H1 (cell line): ENCODE measurements at regions not wholly inside any gene's neighbourhood (a gene's known extent, or its start where the extent isn't known, plus 50 kb on each side); places are given as distances from the start of the nearest gene placed in this dataset.

Experiments used
- CTCF ChIA-PET: fragments of 300-600 bp; sonication (Branson Sonifier 250); formaldehyde crosslinking; loops from one replicate; lab custom pipeline; 2021; ENCODE audit not compliant: partially characterized antibody; lab: Charles Lee
- POLR2A ChIA-PET: fragments of 300-600 bp; sonication (Branson Sonifier 250); formaldehyde crosslinking; loops from one replicate; lab custom pipeline; 2021; ENCODE audit warnings: inconsistent platforms; ENCODE audit not compliant: partially characterized antibody; lab: Charles Lee
- DNase-seq, 2 experiments: peaks; one replicate each; pipeline versions ENCODE4 v3.0.0 to v3.0.0-alpha.2; 2010 to 2022; ENCODE audit warnings: low spot score in 2 of 2, low read depth in 1 of 2, mixed read lengths in 1 of 2
- FAIRE-seq: peaks from 2 replicates; lab custom pipeline; 2011; peaks lifted over from hg19 to GRCh38; lab: Jason Lieb, UNC
- H2AFZ ChIP-seq: 2 replicates; pipeline ENCODE4 v1.8.1; 2012; ENCODE audit warnings: low read length, inconsistent platforms
- H2AK5ac ChIP-seq: 2 replicates; pipeline ENCODE4 v1.6.1; 2013; ENCODE audit warnings: low read depth, low read length
- H2BK120ac ChIP-seq: replicated peaks from 2 replicates; pipeline ENCODE3; 2013; ENCODE audit warnings: low read depth, low read length, inconsistent platforms
- H2BK12ac ChIP-seq: 2 replicates; pipeline ENCODE4 v1.6.1; 2013; ENCODE audit warnings: low read depth, low read length
- H2BK15ac ChIP-seq: 2 replicates; pipeline ENCODE4 v1.6.1; 2013; ENCODE audit warnings: low read length
- H2BK20ac ChIP-seq: 2 replicates; pipeline ENCODE4 v1.6.1; 2013; ENCODE audit warnings: low read length
- H2BK5ac ChIP-seq: 2 replicates; pipeline ENCODE4 v1.6.1; 2013; ENCODE audit warnings: low read depth, low read length
- H3K14ac ChIP-seq: 2 replicates; pipeline ENCODE4 v1.6.1; 2013; ENCODE audit warnings: inconsistent platforms; ENCODE audit not compliant: insufficient read length
- H3K18ac ChIP-seq: 2 replicates; pipeline ENCODE4 v1.6.1; 2013; ENCODE audit warnings: low read length; ENCODE audit errors: extremely low read depth
- H3K23ac ChIP-seq: 2 replicates; pipeline ENCODE4 v1.6.1; 2013; ENCODE audit warnings: inconsistent platforms; ENCODE audit not compliant: insufficient read length
- H3K23me2 ChIP-seq: 2 replicates; pipeline ENCODE4 v1.6.1; 2013; ENCODE audit warnings: low read depth, low read length
- H3K27ac ChIP-seq: 2 replicates; pipeline ENCODE4 v1.6.1; 2011; ENCODE audit warnings: low read depth, low read length, inconsistent platforms
- H3K27me3 ChIP-seq, 4 experiments: replicated peaks in 1 of 4; 1 replicate in 1 of 4; 2 replicates in 3 of 4; pipeline versions ENCODE4 v1.6.1 to v1.8.1; 2011 to 2013; ENCODE audit warnings: low read length in 3 of 4, mild to moderate bottlenecking in 3 of 4, inconsistent platforms in 2 of 4, mixed read lengths in 2 of 4, moderate library complexity in 1 of 4; ENCODE audit not compliant: control insufficient read depth in 3 of 4, insufficient read depth in 3 of 4; ENCODE audit errors: extremely low read depth in 1 of 4
- H3K36me3 ChIP-seq, 4 experiments: 2 replicates each; pipeline versions ENCODE4 v1.6.1 to v1.8.1; 2011 to 2013; ENCODE audit warnings: mild to moderate bottlenecking in 4 of 4, low read length in 3 of 4, moderate library complexity in 2 of 4, control low read depth in 1 of 4, inconsistent platforms in 1 of 4; ENCODE audit not compliant: insufficient read depth in 4 of 4, control insufficient read depth in 2 of 4
- H3K4ac ChIP-seq: replicated peaks from 2 replicates; pipeline ENCODE3; 2013; ENCODE audit warnings: low read length, low read depth, mixed read lengths, inconsistent platforms; ENCODE audit not compliant: insufficient read length
- H3K4me1 ChIP-seq, 4 experiments: replicated peaks in 1 of 4; 1 replicate in 1 of 4; 2 replicates in 3 of 4; pipeline versions ENCODE4 v1.6.1 to v1.8.1; 2011 to 2013; ENCODE audit warnings: low read length in 3 of 4, inconsistent platforms in 2 of 4, mixed read lengths in 1 of 4; ENCODE audit not compliant: insufficient read depth in 4 of 4, control insufficient read depth in 3 of 4
- H3K4me2 ChIP-seq, 2 experiments: 2 replicates each; pipeline versions ENCODE4 v1.6.1 to v1.8.1; 2011 to 2013; ENCODE audit warnings: low read depth in 2 of 2, low read length in 2 of 2, control low read depth in 1 of 2, inconsistent platforms in 1 of 2, mild to moderate bottlenecking in 1 of 2; ENCODE audit not compliant: insufficient read depth in 1 of 2
- H3K4me3 ChIP-seq, 4 experiments: fragments of 200-600, 300-600 bp in 1 of 4; sonication (generic), shearing (Covaris generic), sonication (Bioruptor Twin) in 1 of 4; 2 replicates each; pipeline versions ENCODE4 v1.5.1 to v1.8.1; 2011 to 2016; ENCODE audit warnings: low read length in 4 of 4, low read depth in 3 of 4, control low read depth in 2 of 4, inconsistent platforms in 2 of 4, mild to moderate bottlenecking in 2 of 4, mixed read lengths in 1 of 4, moderate library complexity in 1 of 4; ENCODE audit not compliant: insufficient read depth in 2 of 4; ENCODE audit errors: extremely low read depth in 1 of 4
- H3K56ac ChIP-seq: replicated peaks from 2 replicates; pipeline ENCODE3; 2013; ENCODE audit warnings: low read depth, mild to moderate bottlenecking, mixed read lengths, low read length, inconsistent platforms; ENCODE audit not compliant: insufficient read length
- H3K79me1 ChIP-seq: 2 replicates; pipeline ENCODE4 v1.6.1; 2013; ENCODE audit warnings: low read depth, low read length, control low read depth
- H3K79me2 ChIP-seq, 2 experiments: 2 replicates each; pipeline versions ENCODE4 v1.6.1 to v1.8.1; 2012 to 2013; ENCODE audit warnings: low read length in 2 of 2, mild to moderate bottlenecking in 2 of 2, inconsistent platforms in 1 of 2; ENCODE audit not compliant: insufficient read depth in 2 of 2, control insufficient read depth in 1 of 2
- H3K9ac ChIP-seq, 4 experiments: replicated peaks in 1 of 4; 1 replicate in 1 of 4; 2 replicates in 3 of 4; pipeline versions ENCODE4 v1.6.1 to v1.8.1; 2011 to 2013; ENCODE audit warnings: low read depth in 3 of 4, low read length in 3 of 4, control low read depth in 2 of 4, mild to moderate bottlenecking in 2 of 4, moderate library complexity in 2 of 4, inconsistent platforms in 1 of 4; ENCODE audit errors: extremely low read depth in 1 of 4
- H3K9me3 ChIP-seq, 2 experiments: 2 replicates each; pipeline versions ENCODE4 v1.6.1 to v1.8.1; 2012 to 2013; ENCODE audit warnings: mild to moderate bottlenecking in 2 of 2, moderate library complexity in 2 of 2, control low read depth in 1 of 2, inconsistent platforms in 1 of 2, low read depth in 1 of 2, low read length in 1 of 2, mixed read lengths in 1 of 2; ENCODE audit not compliant: insufficient read depth in 2 of 2
- H4K20me1 ChIP-seq, 2 experiments: replicated peaks in 1 of 2; 2 replicates each; pipeline versions ENCODE3 to v1.8.1; 2011 to 2013; ENCODE audit warnings: inconsistent platforms in 2 of 2, low read length in 2 of 2, mild to moderate bottlenecking in 1 of 2; ENCODE audit not compliant: insufficient read depth in 2 of 2, control insufficient read depth in 1 of 2
- H4K5ac ChIP-seq: 2 replicates; pipeline ENCODE4 v1.6.1; 2013; ENCODE audit warnings: low read length, low read depth, mixed read lengths, inconsistent platforms; ENCODE audit not compliant: insufficient read length
- H4K8ac ChIP-seq: 2 replicates; pipeline ENCODE4 v1.8.0; 2013; ENCODE audit warnings: mild to moderate bottlenecking, moderate library complexity, low read length, inconsistent platforms; ENCODE audit not compliant: insufficient read depth; ENCODE audit errors: extremely low read depth
- H4K91ac ChIP-seq: replicated peaks from 2 replicates; pipeline ENCODE3; 2013; ENCODE audit warnings: low read length, mixed read lengths, inconsistent platforms; ENCODE audit not compliant: insufficient read length
- CEBPB ChIP-seq: IDR thresholded peaks from 2 replicates; pipeline ENCODE4 v1.6.1; 2012; ENCODE audit warnings: low read depth, low read length
- KDM5A ChIP-seq: fragments of 200-600 bp; IDR thresholded peaks from 2 replicates; pipeline ENCODE4 v1.7.1; 2012; ENCODE audit warnings: mild to moderate bottlenecking, low read length, inconsistent platforms, mixed read lengths
- NANOG ChIP-seq: IDR thresholded peaks from 2 replicates; pipeline ENCODE4 v1.6.1; 2011; ENCODE audit warnings: low read length, low read depth, mild to moderate bottlenecking, inconsistent platforms; ENCODE audit not compliant: insufficient read depth, poor library complexity, severe bottlenecking
- POU5F1 ChIP-seq: IDR thresholded peaks from 2 replicates; pipeline ENCODE4 v1.6.1; 2011; ENCODE audit warnings: low read depth, mild to moderate bottlenecking, low read length, moderate library complexity
- RNF2 ChIP-seq: fragments of 200-900, 300-1000 bp; sonication (generic); IDR thresholded peaks from 2 replicates; pipeline ENCODE4 v1.7.1; 2016; ENCODE audit warnings: borderline replicate concordance, low read depth, mild to moderate bottlenecking, antibody characterized with exemption, low read length; ENCODE audit not compliant: poor library complexity, severe bottlenecking; ENCODE audit errors: missing control alignments
- SIX5 ChIP-seq: IDR thresholded peaks from 2 replicates; pipeline ENCODE4 v1.6.1; 2011; ENCODE audit warnings: mild to moderate bottlenecking, low read depth, low read length
- SP1 ChIP-seq: IDR thresholded peaks from 2 replicates; pipeline ENCODE4 v1.6.1; 2011; ENCODE audit warnings: low read depth, low read length
- SP4 ChIP-seq: IDR thresholded peaks from 2 replicates; pipeline ENCODE4 v1.6.1; 2012; ENCODE audit warnings: low read length, inconsistent platforms
- SRF ChIP-seq: IDR thresholded peaks from 2 replicates; pipeline ENCODE4 v1.6.1; 2011; ENCODE audit warnings: mild to moderate bottlenecking, low read depth, low read length, moderate library complexity
- TAF1 ChIP-seq: IDR thresholded peaks from 2 replicates; pipeline ENCODE4 v1.6.1; 2011; ENCODE audit warnings: mild to moderate bottlenecking, low read depth, low read length
- ZNF274 ChIP-seq: IDR thresholded peaks from 2 replicates; pipeline ENCODE4 v1.7.0; 2012; ENCODE audit warnings: low read length, borderline replicate concordance; ENCODE audit errors: extremely low read depth
- WGBS, 2 experiments: shearing (Covaris generic) in 1 of 2; methylation state at CpG; one replicate each; pipeline versions ENCODE4 v1.1.6 to v1.1.7; 2013 to 2015; ENCODE audit warnings: low lambda C conversion rate in 2 of 2, mixed read lengths in 2 of 2, inconsistent platforms in 1 of 2, low coverage in 1 of 2, missing lambda C conversion rate in 1 of 2; ENCODE audit not compliant: insufficient replicate concordance in 2 of 2, insufficient coverage in 1 of 2, insufficient read length in 1 of 2; ENCODE audit errors: extremely low coverage in 1 of 2, missing lambda C conversion rate in 1 of 2; 5-methylcytosine and 5-hydroxymethylcytosine counted together

DNA sequence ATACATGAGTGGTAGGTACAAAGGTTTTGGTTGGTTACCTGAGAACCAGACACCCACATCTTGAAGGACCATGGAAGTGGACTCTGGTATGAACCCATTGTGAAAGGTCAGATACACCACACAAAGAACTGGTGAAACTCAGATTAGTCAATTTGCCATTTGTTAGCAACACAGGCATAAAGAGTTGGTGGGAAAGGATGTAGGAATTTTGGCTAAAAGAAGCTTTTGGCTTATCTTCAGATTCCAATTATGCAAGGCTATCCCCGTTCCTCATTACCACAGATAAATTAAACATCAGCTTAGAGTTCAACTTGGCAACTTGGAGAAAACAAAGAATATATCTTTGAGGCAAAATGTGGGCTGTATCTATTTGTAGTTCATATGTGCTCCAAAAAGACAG, 87.0 kb upstream of the IRF2BP2 start:
- no peak overlapping the region for H4K5ac ChIP-seq
- ChIA-PET POLR2A (no interaction called here), CTCF (interaction anchor here (1.4 kb wide), 1 partner anchor 38 kb away, joined by 4 read pairs; no protein-coding TSS in a partner anchor)
- no peak overlapping the region for H4K91ac ChIP-seq
- H2BK120ac ChIP-seq: no peak overlapping the region
- H2AFZ ChIP-seq: no peak overlapping the region
- no peaks in the 10 kb centered on the region for H3K4me1 ChIP-seq
- H3K27ac ChIP-seq: no peak overlapping the region
- 85% methylated on average over 1 of the region's 1 CpG; no CpG with 5 or more reads in 1 of the 2 experiments for WGBS, 2 experiments
- H3K23me2 ChIP-seq: no peaks in the 10 kb centered on the region
- H3K79me1 ChIP-seq: no peaks in the 10 kb centered on the region
- H2BK20ac ChIP-seq: no peak overlapping the region
- H2BK5ac ChIP-seq: no peak overlapping the region
- H2BK15ac ChIP-seq: no peak overlapping the region
- FAIRE-seq: no peak
- no peak overlapping the region for H3K4me2 ChIP-seq
- H3K27me3 ChIP-seq: no peaks in the 10 kb centered on the region
- no peaks in the 10 kb centered on the region for H3K79me2 ChIP-seq
- no peak overlapping the region for H3K14ac ChIP-seq
- no peak overlapping the region for H3K4ac ChIP-seq
- no peaks in the 10 kb centered on the region for H3K9me3 ChIP-seq
- H3K23ac ChIP-seq: no peak overlapping the region
- H2AK5ac ChIP-seq: no peak overlapping the region
- H3K9ac ChIP-seq: no peak overlapping the region
- H4K20me1 ChIP-seq: no peaks in the 10 kb centered on the region
- H3K4me3 ChIP-seq: no peak overlapping the region
- no peaks in the 10 kb centered on the region for H3K36me3 ChIP-seq
- H4K8ac ChIP-seq: no peak overlapping the region
- no peak overlapping the region for H2BK12ac ChIP-seq
- no peak overlapping the region for H3K18ac ChIP-seq
- DNase-seq: no peak
- H3K56ac ChIP-seq: no peak overlapping the region
- no peak for TF ChIP-seq SRF
- no peak for TF ChIP-seq KDM5A
- no peak for TF ChIP-seq SP1
- no peak for TF ChIP-seq NANOG
- TF ChIP-seq CEBPB: no peak
- TF ChIP-seq TAF1: no peak
- TF ChIP-seq RNF2: no peak
- no peak for TF ChIP-seq SIX5
- TF ChIP-seq SP4: no peak
- no peak for TF ChIP-seq POU5F1
- no peak for TF ChIP-seq ZNF274
